SHP77 (cell line): ENCODE measurements at regions not wholly inside any gene's neighbourhood (a gene's known extent, or its start where the extent isn't known, plus 50 kb on each side); places are given as distances from the start of the nearest gene placed in this dataset.

ENCODE experiments used
- DNase-seq, 2 experiments: peaks; one replicate each; lab custom pipeline; 2025; lab: John Stamatoyannopoulos, UW

DNA sequence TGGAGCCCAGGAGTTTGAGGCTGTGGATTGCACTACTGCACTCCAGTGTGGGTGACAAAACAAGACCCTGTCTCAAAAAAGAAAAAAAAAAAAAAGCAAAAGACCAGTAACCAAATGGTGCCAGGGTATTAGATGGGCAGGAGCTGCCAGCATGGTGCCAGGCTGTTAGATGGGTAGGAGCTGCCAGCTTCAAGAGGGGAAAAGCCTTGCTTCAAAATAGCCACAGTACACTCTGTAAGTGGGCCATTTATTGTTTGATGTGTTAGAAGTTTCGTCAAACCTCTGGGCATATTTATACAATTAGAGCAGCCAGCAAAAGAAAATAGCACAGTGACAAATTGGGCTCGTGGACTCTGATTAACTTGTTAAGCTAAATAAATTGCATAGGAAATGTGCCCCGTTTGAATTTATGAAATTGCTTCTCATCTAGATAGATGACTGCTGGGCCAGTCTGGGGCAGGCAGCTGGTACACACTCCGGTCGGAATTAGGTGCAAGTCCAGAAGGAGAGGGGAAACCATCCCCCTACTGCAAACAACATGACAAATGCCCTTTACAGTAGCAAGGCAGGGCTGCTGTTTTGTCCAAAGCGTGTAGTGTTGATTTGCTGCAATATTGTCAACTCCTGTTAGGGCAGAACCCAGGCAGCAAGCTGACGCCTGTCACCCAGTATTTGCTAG, 126.3 kb upstream of the IRX3 start:
- no peak for DNase-seq

GRCh38 chr16:54412037-54412436, 125.5 kb upstream of the IRX3 start:
- no peak for DNase-seq

GRCh38 chr16:54411544-54411943, 125.0 kb upstream of the IRX3 start:
- no peak for DNase-seq

- DNase-seq, result no peak
Observed at GRCh38 chr16:54409982-54410381, 123.4 kb upstream of the IRX3 start.

GRCh38 chr16:54407596-54407995, 121.0 kb upstream of the IRX3 start:
- DNase-seq, result no peak

- no peak for DNase-seq
Observed at GRCh38 chr16:54405478-54405877, 118.9 kb upstream of the IRX3 start.

- no peak for DNase-seq
Observed at GRCh38 chr16:54403580-54403979, 117.0 kb upstream of the IRX3 start.

DNA sequence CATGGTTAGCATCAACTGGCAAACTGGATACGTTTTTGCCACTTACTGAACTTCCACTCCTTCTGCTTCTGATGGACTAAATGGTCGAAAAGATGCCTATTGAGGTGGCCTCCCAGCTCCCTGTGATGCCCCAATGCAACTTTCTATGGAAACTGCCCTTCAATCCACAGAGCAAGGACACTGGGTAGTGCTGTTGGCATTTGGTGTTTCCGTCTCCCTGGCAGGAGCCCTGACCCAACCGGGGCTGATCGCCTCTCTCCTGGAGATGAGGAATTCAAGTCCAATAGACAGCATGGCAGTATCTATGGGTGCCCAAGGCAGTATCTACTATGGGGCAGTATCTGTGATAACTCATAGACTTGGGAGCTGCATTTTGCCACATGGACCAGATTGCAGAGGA, 116.3 kb upstream of the IRX3 start:
- no peak for DNase-seq

DNA sequence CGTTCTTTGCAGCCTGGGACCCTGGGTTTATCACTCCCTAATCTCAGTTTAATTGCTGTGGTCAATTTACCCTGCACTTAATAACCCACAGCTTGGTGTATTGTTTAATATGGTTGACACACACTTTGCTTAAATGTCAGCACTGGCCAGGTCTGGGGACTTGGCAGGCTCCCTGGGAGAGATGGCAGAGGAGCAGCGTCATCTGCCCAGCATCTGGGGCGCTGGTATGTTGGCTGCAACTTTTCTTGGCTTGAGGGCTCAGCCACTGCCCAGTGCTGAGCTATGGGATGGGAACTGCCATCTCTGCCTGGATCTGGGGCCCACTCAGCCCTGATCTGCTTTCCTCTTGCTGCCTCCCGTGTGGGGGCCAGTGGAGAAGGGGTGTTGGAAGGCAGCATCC, 115.7 kb upstream of the IRX3 start:
- no peak for DNase-seq

DNA sequence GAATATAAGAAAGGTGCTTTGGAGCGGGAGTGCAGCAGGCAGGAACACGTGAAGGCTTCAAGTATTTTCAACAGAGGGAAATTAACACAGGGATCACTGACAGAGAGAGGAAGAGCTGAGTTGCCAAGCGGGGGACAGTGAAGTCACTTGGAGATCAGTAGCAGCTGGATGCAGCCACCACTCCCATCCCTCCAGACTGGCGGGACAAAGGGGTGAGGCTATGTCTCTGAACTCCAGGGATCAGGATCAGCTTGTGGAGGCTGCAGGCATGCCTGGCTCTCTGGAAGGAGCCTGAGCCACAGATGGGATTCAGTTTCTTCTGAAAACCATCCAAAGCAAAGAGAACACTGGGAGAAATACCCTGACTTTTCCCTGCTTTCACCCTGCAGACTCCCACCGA, 113.7 kb upstream of the IRX3 start:
- no peak for DNase-seq

GRCh38 chr16:54398986-54399385, 112.4 kb upstream of the IRX3 start:
- no peak for DNase-seq

DNA sequence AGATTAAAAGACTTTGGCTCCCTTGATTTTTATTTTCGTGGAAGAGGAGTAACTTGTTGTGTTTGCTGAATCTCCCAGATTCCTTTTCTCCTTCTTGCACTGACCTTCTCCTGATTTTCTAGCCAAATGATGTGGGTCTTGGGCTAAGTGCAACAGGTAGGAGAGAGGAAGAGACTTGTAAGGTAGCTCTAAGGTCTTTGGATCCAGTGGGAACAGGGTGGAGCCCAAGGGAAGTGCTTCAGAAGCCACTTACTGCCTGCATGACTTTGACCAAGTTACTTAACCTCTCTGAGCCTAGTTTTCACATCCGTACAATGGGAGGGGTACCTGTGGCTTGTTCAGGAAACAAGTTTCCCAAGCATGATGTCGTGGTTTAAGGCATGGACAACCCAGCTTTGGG, 111.3 kb upstream of the IRX3 start:
- DNase-seq, result no peak

DNA sequence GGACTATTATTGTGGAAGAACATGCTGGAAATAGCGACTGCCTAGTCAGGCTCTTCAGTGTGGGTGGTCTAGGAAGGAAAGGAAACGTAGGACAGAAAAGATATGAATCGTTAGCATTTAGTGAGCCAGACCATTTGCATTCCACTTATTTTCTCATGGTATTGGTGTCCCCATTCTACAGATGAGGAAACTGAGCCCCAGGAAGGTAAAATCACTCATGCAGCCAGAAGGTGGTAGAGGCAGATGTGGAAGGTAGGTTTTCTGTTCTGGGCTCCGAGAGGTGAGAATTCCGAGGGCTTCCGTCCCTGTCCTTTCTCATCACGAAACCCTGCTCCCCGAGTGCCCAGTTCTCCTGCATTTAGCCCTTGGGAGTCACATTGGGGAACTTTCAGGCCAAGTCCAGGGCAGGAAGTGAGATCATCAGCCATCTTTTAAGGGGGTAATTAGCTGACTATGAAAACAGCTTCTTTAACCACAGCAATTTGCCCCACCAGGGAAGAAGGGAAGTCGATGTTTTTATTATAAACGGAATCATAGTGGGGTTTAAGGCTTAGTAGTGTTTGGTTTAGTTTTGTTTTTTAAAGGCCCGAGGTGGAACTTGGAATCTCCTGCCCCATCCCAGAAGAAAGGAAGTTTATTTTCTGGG, 110.7 kb upstream of the IRX3 start:
- no peak for DNase-seq

DNA sequence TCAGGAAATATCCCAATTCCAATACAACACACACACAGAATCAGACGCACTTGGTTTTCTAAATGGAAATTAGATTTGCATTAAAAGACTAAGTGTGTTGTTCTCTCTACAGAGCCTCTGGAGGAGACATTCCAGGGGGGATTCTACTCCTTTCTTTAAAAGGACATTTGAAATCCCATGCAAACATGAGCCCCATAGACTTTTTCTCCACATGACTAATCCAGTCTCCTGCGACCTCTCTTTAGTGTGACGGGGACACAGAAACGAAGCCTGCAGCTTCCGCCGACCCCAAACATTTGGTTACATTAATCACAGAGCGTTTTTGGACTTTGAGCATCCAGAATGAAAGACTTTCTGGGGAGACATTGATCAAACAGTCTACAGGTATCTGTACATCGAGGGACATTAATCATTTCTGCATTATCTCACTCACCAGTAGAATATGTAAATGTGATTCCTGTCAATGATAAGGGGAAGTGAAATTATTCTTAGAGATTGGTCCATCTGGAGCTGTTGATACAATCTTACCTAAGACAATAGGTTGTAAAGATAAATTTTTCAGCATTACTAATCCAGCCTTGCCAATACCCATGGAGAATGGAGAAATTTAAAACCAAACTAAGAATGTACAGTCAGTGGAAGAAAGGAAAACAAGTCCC, 103.4 kb upstream of the IRX3 start:
- DNase-seq, result no peak

DNA sequence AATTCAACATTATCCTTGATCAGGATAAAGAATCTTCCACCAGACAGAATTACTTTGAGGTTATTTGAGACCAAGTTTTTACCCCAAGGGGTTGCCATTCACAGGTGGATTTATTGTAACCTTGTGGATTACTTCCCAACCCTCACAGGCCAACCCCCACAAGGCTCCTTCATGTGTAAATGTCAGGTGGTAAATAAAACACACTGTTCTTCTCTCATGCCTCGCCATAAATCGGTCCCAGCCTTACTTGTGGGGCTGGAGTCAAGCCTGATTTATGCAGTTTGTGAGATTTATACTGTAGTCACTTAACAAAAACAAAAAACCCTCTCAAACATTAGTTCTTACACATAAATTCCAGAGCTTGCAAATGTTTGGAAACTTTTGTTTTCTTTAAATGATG, 98.6 kb upstream of the IRX3 start:
- no peak for DNase-seq

GRCh38 chr16:54381601-54382313, 95.2 kb upstream of the IRX3 start:
- DNase-seq, result no peak

- DNase-seq, result no peak
Observed at GRCh38 chr16:54375071-54375470, 88.5 kb upstream of the IRX3 start.

GRCh38 chr16:54373534-54374520, 87.2 kb upstream of the IRX3 start:
- no peak for DNase-seq

DNA sequence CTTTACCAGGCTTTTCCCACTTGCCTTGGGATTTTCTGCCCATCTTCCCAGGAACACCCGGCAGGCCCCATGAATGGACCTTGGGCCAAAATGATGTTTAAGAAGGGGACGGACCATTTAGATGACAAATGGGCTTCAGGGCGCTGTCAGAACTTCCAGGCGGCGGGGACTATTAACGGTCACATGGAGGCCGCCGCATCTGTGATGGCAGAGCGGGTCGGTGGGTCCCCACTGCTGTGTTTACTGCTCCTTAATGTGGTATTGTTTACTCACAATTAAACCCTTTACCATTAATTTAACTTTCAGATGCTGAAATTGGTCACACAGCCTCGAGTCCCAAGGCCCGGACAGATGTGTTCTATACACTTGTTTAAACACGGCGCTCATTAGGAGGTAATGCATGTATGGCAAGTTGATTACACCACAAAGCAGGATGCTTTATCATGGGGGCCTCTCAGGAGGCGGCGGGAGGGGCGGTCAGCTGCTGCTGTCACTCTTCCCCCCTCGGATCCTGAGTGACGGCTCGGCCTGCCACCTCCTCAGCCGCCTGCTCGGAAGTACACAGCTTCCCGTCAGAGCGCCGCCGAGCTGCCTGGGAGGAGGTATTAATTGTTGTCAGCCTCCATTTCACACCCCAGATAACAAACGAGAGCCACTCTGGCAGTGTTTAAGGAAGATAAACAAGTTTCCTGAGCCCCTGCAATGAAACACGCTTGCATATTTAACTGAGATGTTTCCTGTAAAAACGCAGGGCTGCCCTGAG, 83.9 kb upstream of the IRX3 start:
- peak in 1 of 2 experiments; percentile 2 for DNase-seq

- no peak for DNase-seq
Observed at GRCh38 chr16:54369861-54370260, 83.3 kb upstream of the IRX3 start.

GRCh38 chr16:54366943-54367342, 80.4 kb upstream of the IRX3 start:
- no peak for DNase-seq
